Esophagus squamous epithelium (tissue), 5 donors: ENCODE measurements at regions not wholly inside any gene's neighbourhood (a gene's known extent, or its start where the extent isn't known, plus 50 kb on each side); places are given as distances from the start of the nearest gene placed in this dataset.

Experiments used
- DNase-seq: peaks from one replicate; lab custom pipeline; 2025; lab: John Stamatoyannopoulos, UW
- H3K27ac ChIP-seq, 4 donors: fragments of 200-600 bp; sonication (generic); one replicate each; pipeline ENCODE4 v1.5.1; 2016 to 2019; ENCODE audit warnings: mild to moderate bottlenecking in 1 of 4
- H3K27me3 ChIP-seq, 4 donors: fragments of 200-600 bp; sonication (generic); 1 replicate in 3 of 4; 2 replicates in 1 of 4; pipeline versions ENCODE4 v1.5.1 to v1.6.0; 2017 to 2021; ENCODE audit warnings: antibody characterized with exemption in 1 of 4
- H3K36me3 ChIP-seq, 3 donors: fragments of 200-600 bp; sonication (generic); one replicate each; pipeline ENCODE4 v1.5.1; 2016 to 2019
- H3K4me1 ChIP-seq, 3 donors: fragments of 200-600 bp; sonication (generic); one replicate each; pipeline ENCODE4 v1.5.1; 2017 to 2019
- H3K4me3 ChIP-seq, 4 donors: fragments of 200-600 bp; sonication (generic); 1 replicate in 3 of 4; 2 replicates in 1 of 4; pipeline ENCODE4 v1.5.1; 2016 to 2019; ENCODE audit warnings: mild to moderate bottlenecking in 2 of 4, moderate library complexity in 1 of 4
- H3K9me3 ChIP-seq, 3 donors: fragments of 200-600 bp; sonication (generic); one replicate each; pipeline ENCODE4 v1.5.1; 2016 to 2019
- POLR2A ChIP-seq, 4 donors: fragments of 450-650 bp; IDR thresholded peaks; one replicate each; pipeline ENCODE4 v1.6.1; 2017; ENCODE audit warnings: antibody characterized with exemption in 4 of 4, mild to moderate bottlenecking in 4 of 4, moderate library complexity in 3 of 4
- WGBS, 2 donors: methylation state at CpG; one replicate each; pipeline ENCODE4 v1.1.5; 2018; 5-methylcytosine and 5-hydroxymethylcytosine counted together
- intact Hi-C: fragments of 100-400 bp; cut with DNase I; formaldehyde crosslinking; loops from one replicate; pipeline ENCODE4 v1.15.0; 2022
- TF ChIP-seq, protein P1 (sequence below), 6 experiments: fragments of 450-650 bp in 4 of 6; fragments of 200-600 bp in 2 of 6; sonication (generic) in 2 of 6; IDR thresholded peaks; one replicate each; pipeline ENCODE4 v1.5.1; 2016 to 2019; ENCODE audit warnings: antibody characterized with exemption in 6 of 6, mild to moderate bottlenecking in 4 of 6, moderate library complexity in 4 of 6
- donor health status: DM: yes; HTN: yes; CAD: no.

DNA sequence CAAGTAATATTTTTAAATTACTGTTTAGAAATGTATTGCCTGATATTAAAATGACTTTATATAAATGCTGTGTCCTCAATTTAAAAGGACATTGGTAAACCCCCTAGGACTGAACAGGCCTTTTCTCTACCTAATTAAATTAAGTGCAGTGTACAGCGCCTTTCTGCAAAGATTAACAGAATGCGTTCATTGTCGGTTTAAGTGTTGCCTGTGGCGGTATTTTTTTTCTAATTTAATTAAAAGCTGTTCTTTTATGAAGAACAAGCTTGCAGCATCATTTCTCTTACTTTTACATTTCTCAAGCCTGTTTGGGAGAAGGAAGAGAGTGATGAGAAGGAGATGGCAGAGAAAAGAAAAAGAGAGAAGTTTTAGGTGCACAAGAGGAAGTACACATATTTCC is 344.9 kb downstream of the CPS1 start:
- no peaks in the 10 kb centered on the region for H3K36me3 ChIP-seq
- no peak overlapping the region for H3K4me3 ChIP-seq
- H3K9me3 ChIP-seq = no peaks in the 10 kb centered on the region
- DNase-seq = no peak
- no peaks in the 10 kb centered on the region for H3K4me1 ChIP-seq
- H3K27ac ChIP-seq = no peak overlapping the region
- 90 to 91% methylated on average over 4 of the region's 4 CpGs for WGBS, 2 donors
- TF ChIP-seq, protein P1, sequence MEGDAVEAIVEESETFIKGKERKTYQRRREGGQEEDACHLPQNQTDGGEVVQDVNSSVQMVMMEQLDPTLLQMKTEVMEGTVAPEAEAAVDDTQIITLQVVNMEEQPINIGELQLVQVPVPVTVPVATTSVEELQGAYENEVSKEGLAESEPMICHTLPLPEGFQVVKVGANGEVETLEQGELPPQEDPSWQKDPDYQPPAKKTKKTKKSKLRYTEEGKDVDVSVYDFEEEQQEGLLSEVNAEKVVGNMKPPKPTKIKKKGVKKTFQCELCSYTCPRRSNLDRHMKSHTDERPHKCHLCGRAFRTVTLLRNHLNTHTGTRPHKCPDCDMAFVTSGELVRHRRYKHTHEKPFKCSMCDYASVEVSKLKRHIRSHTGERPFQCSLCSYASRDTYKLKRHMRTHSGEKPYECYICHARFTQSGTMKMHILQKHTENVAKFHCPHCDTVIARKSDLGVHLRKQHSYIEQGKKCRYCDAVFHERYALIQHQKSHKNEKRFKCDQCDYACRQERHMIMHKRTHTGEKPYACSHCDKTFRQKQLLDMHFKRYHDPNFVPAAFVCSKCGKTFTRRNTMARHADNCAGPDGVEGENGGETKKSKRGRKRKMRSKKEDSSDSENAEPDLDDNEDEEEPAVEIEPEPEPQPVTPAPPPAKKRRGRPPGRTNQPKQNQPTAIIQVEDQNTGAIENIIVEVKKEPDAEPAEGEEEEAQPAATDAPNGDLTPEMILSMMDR (IDR thresholded peaks at IDR 0.05) = no peak
- no peak for TF ChIP-seq POLR2A (IDR thresholded peaks at IDR 0.05)
- intact Hi-C loops = no loop called here
- H3K27me3 ChIP-seq = no peaks in the 10 kb centered on the region

DNA sequence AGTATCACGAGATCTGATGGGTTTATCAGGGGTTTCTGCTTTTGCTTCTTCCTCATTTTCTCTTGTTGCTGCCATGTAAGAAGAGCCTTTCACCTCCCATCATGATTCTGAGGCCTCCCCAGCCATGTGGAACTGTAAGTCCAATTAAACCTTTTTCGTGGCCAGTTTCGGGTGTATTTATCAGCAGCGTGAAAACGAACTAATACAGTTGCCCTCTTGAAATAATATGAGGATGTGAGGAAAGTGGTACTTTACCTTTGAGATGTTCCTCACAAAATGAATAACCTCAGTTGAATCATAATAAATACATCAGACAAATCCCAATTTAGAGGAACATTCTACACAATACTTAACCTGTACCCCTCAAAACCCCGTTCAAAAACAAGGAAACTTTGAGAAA is 356.4 kb downstream of the CPS1 start:
- TF ChIP-seq POLR2A (IDR thresholded peaks at IDR 0.05) = no peak
- TF ChIP-seq, protein P1 (IDR thresholded peaks at IDR 0.05) = no peak
- Histone ChIP-seq H3K4me1 (no peaks in the 10 kb centered on the region), H3K36me3 (no peaks in the 10 kb centered on the region), H3K27me3 (no peaks in the 10 kb centered on the region), H3K27ac (no peak overlapping the region), H3K4me3 (no peak overlapping the region), H3K9me3 (no peaks in the 10 kb centered on the region)
- intact Hi-C loops = no loop called here
- DNase-seq = no peak
- WGBS, 2 donors = 64 to 71% methylated on average over 6 of the region's 6 CpGs

DNA sequence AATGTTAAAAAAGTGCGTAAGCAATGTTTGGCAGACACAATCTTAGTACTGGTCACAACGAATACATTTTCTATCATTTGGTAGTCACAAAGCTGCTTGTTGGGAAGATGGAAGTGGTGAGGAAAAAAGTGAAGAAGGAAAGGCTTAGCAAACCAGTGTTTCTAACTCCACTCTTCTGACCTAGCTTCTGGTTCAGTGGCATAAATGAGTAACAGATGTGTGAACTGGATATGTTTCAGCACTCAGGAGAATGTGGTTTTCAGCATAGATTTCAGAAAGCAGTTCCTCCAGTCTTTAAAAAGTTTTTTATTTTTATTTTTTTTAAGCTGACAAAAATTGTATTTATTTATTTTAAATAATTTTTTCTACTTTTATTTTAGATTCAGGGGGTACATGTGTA is 357.1 kb downstream of the CPS1 start:
- no peaks in the 10 kb centered on the region for H3K27me3 ChIP-seq
- H3K4me3 ChIP-seq = no peak overlapping the region
- H3K9me3 ChIP-seq = no peaks in the 10 kb centered on the region
- no peak for DNase-seq
- intact Hi-C loops = no loop called here
- H3K27ac ChIP-seq = no peak overlapping the region
- TF ChIP-seq, protein P1 (IDR thresholded peaks at IDR 0.05) = no peak
- TF ChIP-seq POLR2A (IDR thresholded peaks at IDR 0.05) = no peak
- H3K4me1 ChIP-seq = no peaks in the 10 kb centered on the region
- no peaks in the 10 kb centered on the region for H3K36me3 ChIP-seq
- 47 to 60% methylated on average over 2 of the region's 2 CpGs for WGBS, 2 donors

DNA sequence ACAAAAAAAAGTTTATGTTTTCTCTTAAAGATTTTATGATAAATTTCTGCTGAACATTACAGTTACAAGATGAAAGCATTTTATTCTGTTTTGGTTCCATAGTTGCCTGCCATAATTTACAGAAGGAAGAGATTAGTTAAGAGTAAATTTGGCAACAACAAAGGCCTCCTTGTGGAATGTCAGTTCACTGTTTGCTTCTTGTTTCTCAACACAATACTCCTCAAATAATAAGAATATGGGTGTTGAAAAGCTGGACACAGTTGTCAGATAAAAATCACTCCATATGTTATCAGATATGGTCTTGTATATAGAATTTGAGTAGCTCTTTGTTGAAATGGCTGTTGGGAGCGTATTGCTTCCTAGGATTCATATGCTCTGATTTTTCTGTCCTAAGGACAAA is 359.5 kb downstream of the CPS1 start:
- TF ChIP-seq, protein P1 (IDR thresholded peaks at IDR 0.05) = no peak
- no peak for TF ChIP-seq POLR2A (IDR thresholded peaks at IDR 0.05)
- no peak for DNase-seq
- H3K36me3 ChIP-seq = no peaks in the 10 kb centered on the region
- no peak overlapping the region for H3K4me3 ChIP-seq
- H3K27ac ChIP-seq = no peak overlapping the region
- H3K27me3 ChIP-seq = no peaks in the 10 kb centered on the region
- WGBS, 2 donors = 32 to 64% methylated on average over 1 of the region's 1 CpG
- H3K4me1 ChIP-seq = no peaks in the 10 kb centered on the region
- no peaks in the 10 kb centered on the region for H3K9me3 ChIP-seq
- intact Hi-C loops = no loop called here

DNA sequence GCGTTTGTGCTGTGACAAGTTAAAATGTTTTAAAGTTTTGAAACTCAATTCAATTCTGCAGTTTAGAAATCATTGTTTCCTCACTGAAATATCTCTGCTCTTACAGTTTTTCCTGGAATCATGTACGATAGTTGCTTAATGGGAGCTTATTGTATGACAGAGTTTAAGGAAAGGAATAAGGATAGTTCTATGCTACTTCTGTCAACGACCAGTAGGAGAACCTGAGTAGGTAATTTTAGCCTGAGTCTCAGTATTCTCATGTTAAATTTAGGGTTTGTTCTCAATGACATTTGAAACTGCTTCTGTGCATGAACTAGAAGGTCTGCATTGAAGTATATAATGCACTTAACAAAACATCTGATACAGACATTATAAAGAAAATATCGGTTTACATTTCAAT is 361.1 kb downstream of the CPS1 start:
- DNase-seq = no peak
- WGBS, 2 donors = 51 to 54% methylated on average over 4 of the region's 4 CpGs
- intact Hi-C loops = no loop called here
- H3K4me3 ChIP-seq = no peak overlapping the region
- H3K27me3 ChIP-seq = no peaks in the 10 kb centered on the region
- TF ChIP-seq POLR2A (IDR thresholded peaks at IDR 0.05) = no peak
- TF ChIP-seq, protein P1 (IDR thresholded peaks at IDR 0.05) = no peak
- no peaks in the 10 kb centered on the region for H3K9me3 ChIP-seq
- H3K36me3 ChIP-seq = no peaks in the 10 kb centered on the region
- no peaks in the 10 kb centered on the region for H3K4me1 ChIP-seq
- H3K27ac ChIP-seq = no peak overlapping the region
